ENCODE measurements at regions not wholly inside any gene's neighbourhood (a gene's known extent, or its start where the extent isn't known, plus 50 kb on each side); places are given as distances from the start of the nearest gene placed in this dataset.
"Not testable (repeated sequence)": the region's sequence is repeated elsewhere in the genome, so short reads cannot be mapped to it uniquely, and the experiment has no call there.

- Mint-ChIP-seq H3K9me3 (peaks cover 15% of the 10 kb centered on the region), H3K36me3 (ENCODE audit: low read depth) (peaks cover 5% of the 10 kb centered on the region), H3K4me3 (no peak overlapping the region), H3K27ac (peak overlapping the region; percentile 95), H3K4me1 (peaks cover 52% of the 10 kb centered on the region), H3K27me3 (ENCODE audit: low read depth, poor library complexity) (peaks cover 11% of the 10 kb centered on the region)
- no peak for DNase-seq
- TF ChIP-seq CTCF (IDR thresholded peaks at IDR 0.05) = no peak
These were observed 586.3 kb upstream of the RAG2 start for GRCh38 chr11:37184326-37184725.

GRCh38 chr11:37182031-37182430, 584.0 kb upstream of the RAG2 start:
- no peak for TF ChIP-seq CTCF (IDR thresholded peaks at IDR 0.05)
- Mint-ChIP-seq H3K36me3 (ENCODE audit: low read depth) (peaks cover 5% of the 10 kb centered on the region), H3K4me1 (peaks cover 52% of the 10 kb centered on the region), H3K9me3 (peaks cover 15% of the 10 kb centered on the region), H3K27me3 (ENCODE audit: low read depth, poor library complexity) (peaks cover 11% of the 10 kb centered on the region), H3K27ac (peak overlapping the region; percentile 75), H3K4me3 (peak overlapping the region; percentile 32)
- DNase-seq = no peak

GRCh38 chr11:37177721-37178120, 579.7 kb upstream of the RAG2 start:
- no peak for TF ChIP-seq CTCF (IDR thresholded peaks at IDR 0.05)
- H3K36me3 Mint-ChIP-seq (ENCODE audit: low read depth) = peaks cover 5% of the 10 kb centered on the region
- H3K4me3 Mint-ChIP-seq = no peak overlapping the region
- H3K9me3 Mint-ChIP-seq = peaks cover 15% of the 10 kb centered on the region
- peaks cover 3% of the 10 kb centered on the region for H3K27me3 Mint-ChIP-seq (ENCODE audit: low read depth, poor library complexity)
- H3K4me1 Mint-ChIP-seq = peaks cover 20% of the 10 kb centered on the region
- DNase-seq = no peak
- no peak overlapping the region for H3K27ac Mint-ChIP-seq

- no peaks in the 10 kb centered on the region for H3K36me3 Mint-ChIP-seq (ENCODE audit: low read depth)
- H3K27ac Mint-ChIP-seq = no peak overlapping the region
These were observed 573.4 kb upstream of the RAG2 start for GRCh38 chr11:37171451-37171850.

GRCh38 chr11:37170311-37170710, 572.3 kb upstream of the RAG2 start:
- H3K36me3 Mint-ChIP-seq (ENCODE audit: low read depth) = no peaks in the 10 kb centered on the region
- no peak for TF ChIP-seq CTCF (IDR thresholded peaks at IDR 0.05)
- H3K4me1 Mint-ChIP-seq = no peaks in the 10 kb centered on the region
- no peak for DNase-seq
- H3K4me3 Mint-ChIP-seq = no peak overlapping the region
- H3K9me3 Mint-ChIP-seq = no peaks in the 10 kb centered on the region
- peaks cover 3% of the 10 kb centered on the region for H3K27me3 Mint-ChIP-seq (ENCODE audit: low read depth, poor library complexity)
- no peak overlapping the region for H3K27ac Mint-ChIP-seq

More at GRCh38 chr11:37171451-37171850, 573.4 kb upstream of the RAG2 start:
- TF ChIP-seq CTCF (IDR thresholded peaks at IDR 0.05) = no peak
- Mint-ChIP-seq H3K27me3 (ENCODE audit: low read depth, poor library complexity) (peaks cover 3% of the 10 kb centered on the region), H3K9me3 (no peaks in the 10 kb centered on the region), H3K4me3 (no peak overlapping the region), H3K4me1 (no peaks in the 10 kb centered on the region)
- no peak for DNase-seq

GRCh38 chr11:37145434-37145833, 547.4 kb upstream of the RAG2 start:
- H3K27me3 Mint-ChIP-seq (ENCODE audit: low read depth, poor library complexity); H3K36me3 Mint-ChIP-seq (ENCODE audit: low read depth); H3K9me3 Mint-ChIP-seq; H3K4me1 Mint-ChIP-seq; H3K4me3 Mint-ChIP-seq; DNase-seq; H3K27ac Mint-ChIP-seq: not testable (repeated sequence)
